Astrocyte (in vitro differentiated cells and primary cell): ENCODE measurements at regions not wholly inside any gene's neighbourhood (a gene's known extent, or its start where the extent isn't known, plus 50 kb on each side); places are given as distances from the start of the nearest gene placed in this dataset.

Experiments used
- EZH2 ChIP-seq: IDR thresholded peaks from 2 replicates; pipeline ENCODE4 v1.6.1; 2012; ENCODE audit warnings: mild to moderate bottlenecking, low read length, inconsistent platforms; ENCODE audit not compliant: insufficient read depth
- TF ChIP-seq, protein P1 (sequence below): IDR thresholded peaks from 2 replicates; pipeline ENCODE4 v1.5.1; 2011; ENCODE audit warnings: low read depth, mild to moderate bottlenecking, inconsistent platforms, low read length, moderate library complexity; ENCODE audit not compliant: insufficient read depth

DNA sequence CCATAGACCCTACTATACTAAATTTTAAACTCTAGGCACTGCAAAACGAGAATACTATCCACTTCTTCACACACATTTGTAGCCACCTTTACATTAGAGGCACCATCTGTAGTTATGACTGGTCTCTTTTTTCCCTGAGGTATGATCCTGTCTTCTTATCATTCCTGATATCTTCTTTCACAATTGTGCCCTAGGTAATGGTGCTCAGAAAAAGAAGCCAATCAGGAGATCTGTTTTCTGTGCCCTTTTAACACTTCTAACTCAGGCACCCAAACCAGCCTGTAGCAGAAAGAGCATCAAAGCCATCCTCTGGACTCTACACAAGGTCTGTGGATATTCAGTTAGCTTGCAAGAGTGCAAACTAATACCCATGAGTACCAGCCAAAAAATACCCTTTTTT lies 149.7 kb upstream of the SGK1 start:
- TF ChIP-seq, protein P1, sequence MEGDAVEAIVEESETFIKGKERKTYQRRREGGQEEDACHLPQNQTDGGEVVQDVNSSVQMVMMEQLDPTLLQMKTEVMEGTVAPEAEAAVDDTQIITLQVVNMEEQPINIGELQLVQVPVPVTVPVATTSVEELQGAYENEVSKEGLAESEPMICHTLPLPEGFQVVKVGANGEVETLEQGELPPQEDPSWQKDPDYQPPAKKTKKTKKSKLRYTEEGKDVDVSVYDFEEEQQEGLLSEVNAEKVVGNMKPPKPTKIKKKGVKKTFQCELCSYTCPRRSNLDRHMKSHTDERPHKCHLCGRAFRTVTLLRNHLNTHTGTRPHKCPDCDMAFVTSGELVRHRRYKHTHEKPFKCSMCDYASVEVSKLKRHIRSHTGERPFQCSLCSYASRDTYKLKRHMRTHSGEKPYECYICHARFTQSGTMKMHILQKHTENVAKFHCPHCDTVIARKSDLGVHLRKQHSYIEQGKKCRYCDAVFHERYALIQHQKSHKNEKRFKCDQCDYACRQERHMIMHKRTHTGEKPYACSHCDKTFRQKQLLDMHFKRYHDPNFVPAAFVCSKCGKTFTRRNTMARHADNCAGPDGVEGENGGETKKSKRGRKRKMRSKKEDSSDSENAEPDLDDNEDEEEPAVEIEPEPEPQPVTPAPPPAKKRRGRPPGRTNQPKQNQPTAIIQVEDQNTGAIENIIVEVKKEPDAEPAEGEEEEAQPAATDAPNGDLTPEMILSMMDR, result no peak
- TF ChIP-seq EZH2, result no peak
